ENCODE measurements at regions not wholly inside any gene's neighbourhood (a gene's known extent, or its start where the extent isn't known, plus 50 kb on each side); places are given as distances from the start of the nearest gene placed in this dataset.

DNA sequence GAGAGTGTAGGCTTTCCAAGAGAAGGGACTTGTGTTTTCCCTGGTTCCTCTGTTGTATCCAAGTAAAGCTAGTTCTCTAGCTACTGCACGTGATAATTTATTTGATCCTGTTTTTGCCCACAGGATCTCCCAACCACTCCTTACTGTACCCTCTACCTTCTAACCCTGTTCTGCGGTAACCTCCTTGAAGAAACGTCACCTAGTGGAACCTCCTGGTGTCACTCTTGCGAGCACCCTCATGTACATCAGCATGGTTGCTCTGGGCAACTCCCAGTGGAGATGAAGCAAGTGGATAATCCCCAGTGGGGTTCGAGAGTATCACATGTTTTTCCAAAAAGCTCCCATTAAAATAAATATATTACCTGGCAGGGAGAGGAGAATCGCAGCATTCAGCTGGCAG is 108.9 kb upstream of the CLMP start:
- DNase-seq (ENCODE audit: low read depth, low spot score): no peak

DNA sequence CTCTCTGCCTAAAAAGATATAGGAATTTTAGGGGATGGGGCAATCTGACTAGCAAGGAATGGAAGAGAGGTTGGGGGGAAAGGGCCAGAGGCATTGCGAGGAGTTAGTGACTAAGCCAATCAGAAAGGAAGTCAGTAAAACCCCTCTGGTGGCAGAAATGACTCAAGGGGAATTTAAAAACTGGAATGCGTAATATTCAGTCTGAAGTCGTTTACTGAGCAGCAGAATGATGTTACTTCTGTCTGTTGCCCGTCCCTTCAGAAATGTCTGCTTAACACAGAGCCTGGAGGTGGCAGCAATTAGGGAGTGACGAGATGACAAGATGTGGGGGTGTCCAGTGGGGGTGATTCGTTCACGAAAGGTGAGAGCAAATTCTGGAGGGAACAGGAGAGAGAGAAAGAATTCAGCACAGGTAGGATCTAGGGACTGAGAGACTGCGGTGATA is 107.7 kb upstream of the CLMP start:
- DNase-seq (ENCODE audit: low read depth, low spot score): peak; percentile 55

DNA sequence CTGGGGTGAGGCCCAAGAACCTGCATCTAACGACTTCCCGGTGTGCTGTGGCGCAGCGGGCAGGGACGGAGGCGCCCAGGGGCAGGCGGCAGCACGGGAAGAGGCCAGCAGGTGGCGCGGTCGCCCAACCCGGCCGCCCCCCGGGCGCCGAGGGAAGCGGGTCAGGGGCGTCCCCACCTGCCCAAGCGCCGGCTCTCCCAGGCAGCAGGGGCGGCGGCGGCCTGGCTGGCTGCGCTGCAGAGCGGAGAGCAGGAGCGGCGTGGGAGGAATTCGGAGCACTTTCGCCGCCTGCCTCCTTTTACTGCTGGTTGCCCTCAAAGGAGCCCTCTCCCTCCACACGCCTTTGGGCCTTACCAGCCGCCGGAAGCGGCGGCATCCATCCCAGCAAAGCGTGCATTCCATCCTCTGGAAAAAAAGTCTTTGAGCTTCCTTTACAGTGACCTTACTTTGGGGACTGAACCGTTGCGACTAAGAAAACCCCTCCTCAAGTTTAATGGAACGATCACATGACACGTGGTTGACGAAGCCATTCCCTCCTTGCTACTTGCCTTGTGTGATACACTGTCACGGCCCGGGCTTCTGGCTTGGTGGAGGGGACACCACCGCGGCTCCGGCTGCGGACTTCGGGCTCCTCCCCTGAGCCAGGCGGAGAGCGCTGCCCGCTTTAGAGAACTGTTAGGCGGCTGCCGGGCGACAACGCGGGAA is 106.8 kb upstream of the CLMP start:
- DNase-seq (ENCODE audit: low read depth, low spot score): peak; percentile 79

DNA sequence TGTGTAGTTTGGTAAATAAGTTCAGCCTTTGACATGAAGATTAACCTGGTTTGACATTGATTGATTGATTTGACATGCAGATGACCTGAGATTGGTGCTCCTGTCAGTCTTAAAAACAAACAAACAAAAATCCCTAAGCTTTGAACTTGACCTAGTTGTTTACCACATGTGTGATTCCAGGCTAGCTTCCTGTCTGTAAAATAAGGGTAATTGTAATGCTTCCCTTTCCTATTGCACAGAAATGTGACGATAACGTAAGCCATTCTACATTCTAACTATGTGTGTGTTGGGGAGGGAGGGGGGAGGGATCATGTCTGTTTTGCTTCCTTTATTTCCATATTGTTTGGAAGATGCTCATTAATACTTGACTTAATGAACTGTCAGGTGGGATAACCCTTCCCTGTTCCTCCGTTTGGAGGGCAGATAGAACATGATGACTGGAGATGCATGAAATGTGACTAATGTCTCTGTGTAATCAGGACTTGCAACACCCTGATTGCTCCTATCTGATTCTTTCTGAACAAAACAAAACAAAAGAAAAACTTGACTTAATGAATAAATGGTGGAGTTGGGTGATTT is 106.1 kb upstream of the CLMP start:
- DNase-seq (ENCODE audit: low read depth, low spot score): peak; percentile 32

DNA sequence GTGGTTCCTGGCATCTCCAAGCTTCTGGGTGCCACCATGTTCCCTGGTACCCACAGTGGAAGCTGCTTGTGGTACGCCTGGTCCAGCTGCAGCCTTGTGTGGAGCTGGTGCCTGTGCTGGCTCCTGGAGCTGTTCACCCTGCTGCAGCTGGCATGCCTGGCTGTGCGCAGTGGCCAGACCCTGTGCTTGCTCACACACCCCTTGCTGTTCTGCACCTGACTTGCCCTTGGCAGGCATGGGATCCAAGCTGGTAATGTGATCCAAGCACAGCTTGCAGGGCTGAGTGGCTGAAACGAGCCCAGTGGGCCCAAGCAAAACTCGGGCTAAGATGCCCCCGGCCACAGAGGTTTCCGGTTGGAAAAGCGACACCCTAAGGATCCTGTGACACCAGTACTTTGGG is 104.7 kb upstream of the CLMP start:
- no peak for DNase-seq (ENCODE audit: low read depth, low spot score)

DNA sequence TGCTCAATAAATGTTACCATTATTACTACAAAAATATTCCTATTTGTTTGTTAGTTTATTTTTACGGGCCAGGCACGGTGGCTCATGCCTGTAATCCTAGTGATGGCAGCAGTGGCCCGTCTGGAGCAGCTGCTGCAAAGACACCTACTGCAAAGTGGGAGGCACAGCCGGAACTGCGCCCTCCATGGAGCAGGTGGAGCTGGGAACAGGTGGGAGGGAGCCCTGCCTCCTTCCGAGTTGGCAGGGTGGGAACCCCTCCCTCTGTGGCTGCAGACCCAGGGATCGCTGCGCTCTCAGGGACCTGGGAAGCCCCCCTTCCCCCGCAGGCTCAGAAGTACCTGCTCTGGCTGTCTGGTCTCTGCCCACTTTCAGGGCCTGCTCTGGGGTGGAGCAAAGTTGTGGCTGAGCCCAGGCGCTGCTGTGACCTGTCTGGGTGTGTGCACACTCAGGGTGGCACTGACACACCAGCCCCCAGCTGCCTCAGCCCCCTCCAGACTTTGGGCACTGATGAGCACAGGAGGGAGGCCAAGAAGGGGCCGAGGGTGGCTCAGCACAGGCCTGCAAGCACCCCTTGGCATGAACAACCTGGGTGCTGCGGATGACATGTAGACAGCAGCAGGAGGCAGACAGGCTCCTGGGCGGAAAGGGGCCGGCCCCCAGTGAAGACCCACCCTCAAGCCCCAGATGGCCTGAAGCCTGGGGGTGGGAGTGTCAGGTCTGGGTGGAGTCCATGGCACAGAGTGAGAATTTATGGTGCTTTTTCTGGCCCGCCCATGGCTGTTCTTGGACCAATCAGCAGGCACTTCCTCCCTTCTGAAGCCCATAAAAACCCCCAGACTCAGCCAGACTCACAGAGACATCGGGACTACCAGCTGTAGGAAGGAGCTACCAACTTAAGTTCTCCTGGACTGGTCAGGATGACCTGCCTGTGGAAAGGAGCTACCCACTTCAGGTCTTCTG is 103.7 kb upstream of the CLMP start:
- DNase-seq (ENCODE audit: low read depth, low spot score): no peak

DNA sequence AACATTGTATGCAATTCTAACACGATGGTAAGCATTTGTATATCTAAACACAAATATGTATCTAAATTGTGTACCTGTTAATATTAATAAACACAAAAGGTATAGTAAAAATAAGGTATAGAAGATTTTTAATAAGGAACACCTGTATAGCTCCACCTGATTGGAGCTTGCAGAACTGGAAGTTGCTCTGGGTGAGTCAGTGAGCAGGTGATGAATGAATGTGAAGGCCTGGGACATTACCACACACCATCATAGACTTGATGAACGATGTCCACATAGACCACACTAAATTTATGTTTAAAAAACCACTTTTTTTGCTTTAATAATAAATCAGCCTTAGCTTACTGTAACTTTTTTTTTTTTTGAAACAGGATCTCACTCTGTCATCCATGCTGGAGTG is 97.6 kb upstream of the CLMP start:
- no peak for DNase-seq (ENCODE audit: low read depth, low spot score)

DNA sequence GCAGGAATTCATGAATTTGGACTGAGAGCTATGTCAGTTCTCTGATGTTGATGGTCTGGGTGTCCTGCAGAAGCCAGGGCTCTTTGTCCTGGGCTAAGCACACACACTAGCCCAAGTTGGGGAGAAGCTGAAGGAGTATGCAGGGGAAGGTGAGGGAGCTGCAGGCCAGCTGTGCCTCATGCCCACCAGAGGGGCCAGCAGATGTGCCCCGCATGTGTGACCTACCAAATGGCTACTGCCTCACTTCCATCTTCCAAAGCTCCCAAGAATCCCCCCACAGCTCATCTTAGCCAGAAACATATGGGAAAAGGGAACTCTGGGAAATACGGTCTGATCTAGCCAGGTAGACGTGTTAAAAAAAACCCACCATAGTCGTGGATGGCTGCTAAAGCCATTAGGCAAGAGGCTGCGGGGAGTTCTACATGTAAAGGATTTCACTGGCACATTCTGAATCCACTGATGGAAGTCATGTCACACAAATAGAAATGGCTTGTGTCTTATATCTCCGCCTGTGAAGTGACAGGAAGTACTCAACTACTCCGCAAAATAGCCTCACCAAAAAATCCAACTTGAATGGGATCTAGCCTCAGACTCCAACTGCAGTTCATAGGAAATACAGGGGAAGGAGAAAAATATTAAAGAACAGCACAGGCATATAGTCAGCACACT is 96.3 kb upstream of the CLMP start:
- no peak for DNase-seq (ENCODE audit: low read depth, low spot score)

DNA sequence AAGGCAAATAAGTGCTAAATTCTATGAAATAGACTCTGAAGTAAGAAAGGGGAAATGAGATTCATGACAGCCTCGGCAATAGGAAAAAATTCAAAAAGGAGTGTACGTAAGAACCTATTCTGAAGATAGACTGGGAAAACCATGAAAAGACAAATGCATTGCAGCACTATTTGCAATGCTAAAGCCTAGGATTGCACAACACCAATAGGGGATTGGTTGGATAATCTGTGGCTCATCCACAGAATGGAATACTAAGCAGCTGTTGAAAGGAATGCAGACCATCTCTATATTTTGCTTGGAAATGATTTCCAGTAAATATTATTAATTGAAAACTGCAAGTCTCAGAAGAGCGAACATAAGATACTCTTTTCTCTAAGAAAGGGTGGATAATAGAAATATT is 91.7 kb upstream of the CLMP start:
- DNase-seq (ENCODE audit: low read depth, low spot score): no peak

DNA sequence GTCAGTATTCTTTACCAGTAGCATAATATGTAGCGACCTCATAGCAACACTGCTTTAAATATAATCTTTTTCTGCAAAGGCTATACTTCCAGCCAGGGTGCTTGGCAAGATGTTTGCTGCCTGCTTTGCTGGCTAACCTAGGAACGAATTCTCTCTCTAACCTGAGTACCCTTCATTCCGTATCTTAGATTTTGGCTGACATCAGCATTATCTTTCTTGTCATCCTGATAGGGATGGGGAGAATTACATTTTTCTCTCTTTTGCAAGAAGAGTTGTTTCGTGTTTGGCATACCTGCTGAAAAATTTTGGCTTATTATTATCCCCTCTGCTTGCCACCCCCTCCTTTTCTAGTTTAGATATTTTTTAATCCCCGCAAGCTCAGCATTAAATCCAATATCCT is 91.2 kb upstream of the CLMP start:
- no peak for DNase-seq (ENCODE audit: low read depth, low spot score)

DNA sequence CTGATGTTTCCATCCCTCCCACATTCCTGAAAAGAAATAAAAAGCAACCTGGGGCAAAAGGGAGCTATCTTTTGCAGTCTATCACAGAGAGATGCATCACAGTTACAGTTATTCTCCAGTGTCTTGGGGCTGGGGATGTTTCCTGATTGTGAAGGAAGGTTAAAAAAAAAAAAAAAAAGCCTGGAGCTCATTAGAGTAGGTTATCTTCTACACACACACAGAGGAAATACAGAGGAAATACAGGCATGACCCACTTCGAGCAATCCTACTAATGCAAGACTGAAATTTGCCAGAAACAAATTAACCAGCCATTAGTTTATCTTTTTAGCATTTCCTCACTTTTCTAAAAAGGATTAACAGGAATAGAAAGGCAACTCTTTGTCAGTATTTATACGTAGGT is 89.4 kb upstream of the CLMP start:
- DNase-seq (ENCODE audit: low read depth, low spot score): no peak

DNA sequence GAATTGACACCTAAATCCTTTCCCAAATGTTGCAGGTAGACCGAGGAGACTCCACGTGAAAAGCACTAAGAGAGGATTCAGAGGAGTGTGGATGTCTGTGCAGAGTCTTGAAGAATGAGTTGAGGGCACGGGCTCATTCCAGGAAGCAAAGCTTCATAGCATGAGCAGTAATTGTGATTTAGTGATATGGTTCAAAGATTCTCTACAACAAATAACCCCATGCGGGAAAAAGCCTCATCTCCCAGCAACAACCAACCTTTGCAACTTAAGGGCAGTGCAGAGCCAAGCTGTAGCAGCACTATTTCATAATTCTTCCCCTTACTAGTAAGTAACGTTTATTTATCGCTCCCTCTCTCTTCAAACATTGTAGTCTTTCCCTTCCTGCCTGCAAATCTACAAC is 87.5 kb upstream of the CLMP start:
- no peak for DNase-seq (ENCODE audit: low read depth, low spot score)

DNA sequence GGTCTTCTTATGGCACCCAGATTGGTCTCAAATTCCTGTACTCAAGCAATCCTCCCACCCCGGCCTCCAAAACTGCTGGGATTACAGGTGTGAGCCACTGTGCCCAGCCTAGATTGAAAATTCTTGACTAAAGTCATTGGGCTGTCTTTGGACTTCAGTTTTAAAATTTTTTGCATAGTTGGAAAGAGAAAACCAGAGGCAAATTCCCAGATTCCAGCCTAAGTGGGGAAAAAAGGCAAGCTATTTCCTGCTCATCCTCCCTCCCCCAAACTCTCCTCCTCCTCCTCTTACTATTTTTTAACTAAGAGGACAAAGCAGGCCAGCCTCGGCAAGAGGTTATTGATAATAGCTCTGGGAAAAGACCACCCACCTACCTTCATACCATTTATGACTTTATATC is 78.6 kb upstream of the CLMP start:
- DNase-seq (ENCODE audit: low read depth, low spot score): no peak

DNA sequence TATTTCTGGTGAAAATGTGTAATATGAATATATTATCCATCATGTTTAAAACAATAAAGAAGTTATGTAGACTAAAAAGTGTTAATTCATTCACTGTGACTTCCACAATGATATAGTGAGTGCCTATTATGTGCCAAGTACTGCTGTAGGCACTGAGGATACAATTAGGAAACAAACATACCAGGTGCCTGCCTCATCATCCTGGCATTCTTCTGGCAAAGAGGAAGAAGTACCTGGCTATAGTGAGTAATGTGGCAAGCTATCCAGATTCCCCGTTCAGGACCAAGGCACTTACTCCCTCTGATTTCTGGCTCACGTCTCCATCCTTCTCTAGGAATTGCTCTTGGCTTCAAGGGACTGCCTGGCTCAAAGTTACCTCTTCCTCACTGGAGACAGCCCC is 77.5 kb upstream of the CLMP start:
- DNase-seq (ENCODE audit: low read depth, low spot score): no peak

DNA sequence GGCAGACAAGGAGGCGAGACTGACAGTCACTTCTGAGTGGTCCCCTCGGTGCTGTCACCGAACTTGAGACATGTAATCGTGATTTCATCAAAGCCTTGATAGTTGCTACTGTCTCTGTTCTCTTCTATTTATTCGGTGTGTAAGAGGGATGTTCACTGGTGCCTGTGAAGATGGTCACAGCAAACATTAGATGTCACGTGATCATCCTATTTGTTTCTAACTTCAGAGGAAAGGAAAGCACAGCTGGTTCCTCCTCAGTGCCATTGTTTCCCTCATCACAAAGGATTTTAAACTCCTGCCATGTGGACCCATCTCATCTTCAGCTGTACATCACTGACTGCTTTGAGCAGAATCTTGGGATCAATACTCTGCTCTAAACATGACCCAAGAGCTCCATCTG is 73.1 kb upstream of the CLMP start:
- DNase-seq (ENCODE audit: low read depth, low spot score): no peak

DNA sequence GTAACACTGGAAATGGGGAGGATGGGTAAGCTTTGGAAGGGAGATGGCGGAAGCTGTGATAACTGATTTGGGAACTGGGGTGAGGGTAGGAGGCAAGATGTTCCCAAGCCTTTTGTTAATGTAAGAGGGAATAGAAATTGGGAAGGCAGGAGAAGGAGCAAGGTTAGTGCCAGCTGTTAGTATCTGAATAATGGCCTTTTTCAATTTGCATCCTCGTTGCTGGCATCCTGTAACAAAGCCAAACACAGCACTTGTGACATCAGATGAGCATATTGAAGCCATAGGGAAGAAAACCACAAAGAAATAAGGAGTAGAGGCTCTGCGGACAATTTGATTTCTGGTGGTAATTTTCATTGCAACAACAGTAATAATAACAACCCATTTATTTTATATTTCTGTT is 70.9 kb upstream of the CLMP start:
- no peak for DNase-seq (ENCODE audit: low read depth, low spot score)

DNA sequence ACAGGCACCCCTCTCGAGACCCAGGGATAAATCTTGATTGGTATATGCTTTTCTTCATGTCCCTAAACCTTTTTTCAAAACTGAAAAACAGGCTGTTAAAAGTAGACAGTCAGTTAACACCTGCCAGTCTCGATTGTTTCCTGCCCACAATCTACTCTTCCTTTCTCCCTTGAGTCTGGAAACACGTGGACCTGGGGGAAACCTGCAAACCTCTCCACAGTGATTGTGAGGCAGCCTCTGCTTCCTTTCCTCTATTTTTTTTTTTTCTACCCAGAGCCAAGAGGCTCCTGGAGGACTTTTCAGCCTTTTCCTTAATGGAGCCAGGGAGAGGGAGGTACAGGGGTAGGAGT is 69.4 kb upstream of the CLMP start:
- DNase-seq (ENCODE audit: low read depth, low spot score): no peak

DNA sequence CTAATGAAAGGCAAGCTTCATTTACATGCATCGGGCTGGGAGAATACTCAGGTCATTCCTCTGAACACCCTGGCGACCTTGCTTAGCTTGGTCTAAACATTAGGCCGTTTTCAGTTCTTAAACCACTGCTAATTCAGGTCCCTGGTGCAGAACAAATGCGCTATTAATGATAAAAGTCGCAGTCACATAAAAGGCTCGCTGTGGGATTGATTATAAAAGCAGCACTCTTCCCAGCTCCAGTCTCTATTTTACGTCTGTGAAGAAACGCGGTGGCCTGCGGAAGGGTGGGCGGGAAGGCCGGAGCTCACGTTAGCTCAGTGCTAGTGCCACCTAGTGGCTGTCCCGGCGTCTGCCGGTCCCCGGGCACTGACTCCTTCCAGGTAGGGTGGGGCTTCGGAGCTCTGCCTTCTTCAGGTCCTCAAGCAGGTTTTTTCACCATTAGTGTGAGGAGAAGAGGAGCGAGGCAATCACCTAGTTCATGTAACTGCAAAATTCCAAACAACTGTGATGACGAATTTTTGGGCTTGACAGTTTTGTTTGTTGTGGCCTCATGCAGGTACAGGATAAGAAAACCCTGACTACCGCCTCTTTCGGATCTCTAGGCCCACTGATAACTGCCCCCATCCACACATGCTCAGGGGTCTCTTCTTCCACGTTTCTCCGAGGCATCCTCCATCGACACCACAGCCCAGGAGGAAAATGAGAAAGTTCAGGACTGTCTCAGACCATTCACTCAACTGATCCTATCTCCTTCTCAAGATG is 66.5 kb upstream of the CLMP start:
- DNase-seq (ENCODE audit: low read depth, low spot score): peak; percentile 90

DNA sequence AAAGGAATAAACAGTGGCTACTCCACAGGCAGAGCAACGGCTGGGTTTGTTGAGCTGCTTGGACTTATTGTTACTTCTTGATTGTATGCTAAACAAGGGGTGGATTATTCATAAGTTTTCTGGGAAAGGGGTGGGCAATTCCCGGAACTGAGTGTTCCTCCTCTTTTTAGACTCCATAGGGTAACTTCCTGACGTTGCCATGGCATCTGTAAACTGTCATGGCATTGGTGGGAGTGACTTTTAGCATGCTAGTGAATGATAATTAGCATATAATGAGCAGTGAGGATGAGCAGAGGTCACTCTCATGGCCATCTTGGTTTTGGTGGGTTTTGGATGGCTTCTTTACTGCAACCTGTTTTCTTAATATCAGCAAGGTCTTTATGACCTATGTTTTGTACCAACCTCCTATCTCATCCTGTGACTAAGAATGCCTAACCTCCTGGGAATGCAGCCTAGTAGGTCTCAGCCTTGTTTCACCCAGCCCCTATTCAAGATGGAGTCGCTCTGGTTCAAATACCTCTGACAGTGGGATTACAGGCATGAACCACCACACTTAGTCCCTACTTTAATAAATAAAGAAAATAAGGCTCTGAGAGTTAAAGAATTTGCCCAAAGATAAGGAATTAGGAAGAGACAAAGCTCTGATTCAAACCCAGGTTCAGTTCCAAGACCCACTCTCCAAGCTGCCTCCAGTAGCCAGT is 65.6 kb upstream of the CLMP start:
- DNase-seq (ENCODE audit: low read depth, low spot score): no peak

DNA sequence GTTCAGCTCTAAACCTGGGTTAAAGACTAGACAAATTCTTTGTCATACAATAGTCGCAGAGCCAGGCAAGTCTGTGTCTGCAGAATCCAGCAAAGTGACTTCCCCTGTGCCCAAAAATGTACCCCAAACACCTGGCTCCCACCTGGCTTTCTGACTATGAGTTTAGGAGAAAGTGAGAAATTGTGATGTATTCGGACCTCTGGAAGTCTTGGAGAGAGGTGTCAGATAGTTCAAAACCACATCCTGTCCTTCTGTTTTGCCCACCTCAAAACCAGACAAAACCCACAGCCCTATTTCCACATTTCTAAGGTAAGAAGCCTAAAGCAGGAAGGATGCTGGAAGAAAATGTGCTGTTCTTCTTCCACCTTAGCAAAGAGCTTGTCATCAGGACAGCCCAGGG is 63.8 kb upstream of the CLMP start:
- DNase-seq (ENCODE audit: low read depth, low spot score): no peak

DNA sequence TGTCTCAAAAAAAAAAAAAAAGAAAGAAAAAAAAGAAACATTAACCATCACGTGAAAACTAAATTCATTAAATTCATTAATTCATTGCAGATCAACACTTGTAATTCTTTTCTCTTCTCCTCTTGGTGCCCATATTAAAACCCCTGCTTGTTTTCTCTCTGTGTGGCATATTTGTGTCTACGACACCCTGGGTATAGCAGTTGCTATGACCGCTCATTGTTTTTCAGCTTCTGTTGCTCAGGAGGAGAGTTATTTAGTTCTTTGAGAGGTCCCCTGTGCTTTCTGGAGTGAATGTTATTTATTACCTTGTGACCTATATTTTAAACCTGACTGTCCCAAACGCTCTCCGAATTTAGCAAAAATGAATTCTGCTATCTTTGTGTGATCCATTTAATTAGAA is 62.3 kb upstream of the CLMP start:
- DNase-seq (ENCODE audit: low read depth, low spot score): no peak
